ENCODE measurements at regions not wholly inside any gene's neighbourhood (a gene's known extent, or its start where the extent isn't known, plus 50 kb on each side); places are given as distances from the start of the nearest gene placed in this dataset.

GRCh38 chr21:39009587-39010225 lies 173.5 kb downstream of the PSMG1 start:
- TF ChIP-seq, protein P1, sequence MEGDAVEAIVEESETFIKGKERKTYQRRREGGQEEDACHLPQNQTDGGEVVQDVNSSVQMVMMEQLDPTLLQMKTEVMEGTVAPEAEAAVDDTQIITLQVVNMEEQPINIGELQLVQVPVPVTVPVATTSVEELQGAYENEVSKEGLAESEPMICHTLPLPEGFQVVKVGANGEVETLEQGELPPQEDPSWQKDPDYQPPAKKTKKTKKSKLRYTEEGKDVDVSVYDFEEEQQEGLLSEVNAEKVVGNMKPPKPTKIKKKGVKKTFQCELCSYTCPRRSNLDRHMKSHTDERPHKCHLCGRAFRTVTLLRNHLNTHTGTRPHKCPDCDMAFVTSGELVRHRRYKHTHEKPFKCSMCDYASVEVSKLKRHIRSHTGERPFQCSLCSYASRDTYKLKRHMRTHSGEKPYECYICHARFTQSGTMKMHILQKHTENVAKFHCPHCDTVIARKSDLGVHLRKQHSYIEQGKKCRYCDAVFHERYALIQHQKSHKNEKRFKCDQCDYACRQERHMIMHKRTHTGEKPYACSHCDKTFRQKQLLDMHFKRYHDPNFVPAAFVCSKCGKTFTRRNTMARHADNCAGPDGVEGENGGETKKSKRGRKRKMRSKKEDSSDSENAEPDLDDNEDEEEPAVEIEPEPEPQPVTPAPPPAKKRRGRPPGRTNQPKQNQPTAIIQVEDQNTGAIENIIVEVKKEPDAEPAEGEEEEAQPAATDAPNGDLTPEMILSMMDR (conservative IDR thresholded peaks at IDR 0.05; ENCODE audit: low read depth, low read length), result no peak
- TF ChIP-seq EZH2 (IDR thresholded peaks at IDR 0.05; ENCODE audit: low read length, unreplicated experiment) (no peak), EZH2phosphoT487 (IDR thresholded peaks at IDR 0.05; ENCODE audit: borderline replicate concordance, low read length) (no peak)
